D721Med (cell line): ENCODE measurements at regions not wholly inside any gene's neighbourhood (a gene's known extent, or its start where the extent isn't known, plus 50 kb on each side); places are given as distances from the start of the nearest gene placed in this dataset.

Experiments
- DNase-seq: peaks from one replicate; pipeline ENCODE4 v3.0.0; 2011; ENCODE audit warnings: low spot score; ENCODE audit not compliant: insufficient read length
- FAIRE-seq: peaks from 2 replicates; lab custom pipeline; 2011; peaks lifted over from hg19 to GRCh38; lab: Jason Lieb, UNC
- CTCF ChIP-seq: IDR thresholded peaks from 2 replicates; pipeline ENCODE4 v1.5.1; 2012; ENCODE audit warnings: mild to moderate bottlenecking, control low read depth; ENCODE audit not compliant: insufficient read depth; ENCODE audit errors: missing control alignments

DNA sequence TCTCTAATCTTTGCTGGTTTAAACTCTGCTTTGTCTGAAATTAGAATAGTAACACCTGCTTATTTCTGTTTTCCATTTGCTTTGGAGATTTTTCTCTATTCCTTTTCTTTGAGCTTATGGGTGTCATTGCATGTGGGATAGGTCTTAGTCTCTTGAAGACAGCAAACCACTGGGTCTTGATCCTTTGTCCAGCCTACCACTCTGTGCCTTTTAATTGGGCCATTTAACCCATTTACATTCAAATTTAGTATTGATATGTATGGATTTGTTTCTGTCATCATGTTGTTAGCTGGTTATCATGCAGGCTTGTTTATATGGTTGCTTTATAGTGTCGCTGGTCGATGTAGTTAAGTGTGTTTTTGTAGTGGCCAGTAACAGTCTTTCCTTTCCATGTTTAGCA lies 914.7 kb downstream of the MAT2B start:
- FAIRE-seq (no peak), DNase-seq (no peak)
- no peak for TF ChIP-seq CTCF

DNA sequence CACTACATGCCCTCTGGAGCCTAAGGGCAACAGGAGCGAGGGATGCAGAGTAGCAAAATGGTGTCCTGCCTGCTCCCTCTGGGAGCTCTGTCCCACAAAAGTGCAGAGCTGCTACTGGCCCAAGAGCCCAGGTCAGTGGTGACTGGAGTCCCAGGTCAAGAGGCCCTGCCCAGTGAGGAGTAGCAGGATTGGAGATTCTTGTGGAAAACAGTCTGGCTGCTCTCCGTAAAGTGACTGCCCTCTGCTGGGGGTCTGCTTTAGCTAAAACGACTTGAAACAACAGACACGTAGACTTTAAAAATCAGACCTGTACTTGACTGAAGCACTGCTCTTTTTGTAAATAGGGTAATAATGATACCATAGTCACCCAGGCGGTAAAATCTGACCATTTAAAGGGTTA lies 917.0 kb downstream of the MAT2B start:
- no peak for TF ChIP-seq CTCF
- DNase-seq, result no peak
- no peak for FAIRE-seq

DNA sequence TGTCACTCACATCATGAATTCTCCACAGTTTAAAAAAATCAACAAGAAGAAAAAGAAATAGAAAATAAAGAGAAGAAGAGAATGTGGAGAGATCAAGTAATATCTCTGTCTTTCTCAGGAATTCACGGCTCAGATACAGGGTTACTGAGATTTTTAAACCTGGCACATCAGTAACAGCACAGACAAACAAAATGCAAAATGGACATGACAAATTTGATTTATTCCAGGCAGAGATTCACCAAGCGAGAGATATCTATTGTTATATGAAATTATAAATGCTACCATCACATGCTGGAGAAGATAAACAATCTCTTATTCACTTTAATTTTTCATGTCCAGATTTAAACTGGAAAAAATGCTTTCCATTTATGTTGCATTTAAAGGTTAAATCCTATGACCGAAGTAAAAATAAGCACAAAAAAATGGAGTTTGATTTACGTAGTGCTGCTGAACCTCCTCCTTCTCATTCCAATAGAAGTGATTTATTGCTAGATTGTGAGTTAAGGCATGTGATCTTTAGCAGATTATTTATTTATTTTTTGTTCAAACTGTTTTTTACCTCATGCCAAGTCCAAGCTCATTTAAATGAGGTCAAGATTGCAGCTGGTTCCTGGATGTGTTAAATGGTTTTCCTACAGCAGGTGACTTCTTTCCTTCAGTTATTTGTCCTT lies 926.4 kb downstream of the MAT2B start:
- DNase-seq (no peak), FAIRE-seq (no peak)
- TF ChIP-seq CTCF, result no peak

GRCh38 chr5:164433106-164433870 lies 927.9 kb downstream of the MAT2B start:
- no peak for DNase-seq
- no peak for TF ChIP-seq CTCF
- no peak for FAIRE-seq

DNA sequence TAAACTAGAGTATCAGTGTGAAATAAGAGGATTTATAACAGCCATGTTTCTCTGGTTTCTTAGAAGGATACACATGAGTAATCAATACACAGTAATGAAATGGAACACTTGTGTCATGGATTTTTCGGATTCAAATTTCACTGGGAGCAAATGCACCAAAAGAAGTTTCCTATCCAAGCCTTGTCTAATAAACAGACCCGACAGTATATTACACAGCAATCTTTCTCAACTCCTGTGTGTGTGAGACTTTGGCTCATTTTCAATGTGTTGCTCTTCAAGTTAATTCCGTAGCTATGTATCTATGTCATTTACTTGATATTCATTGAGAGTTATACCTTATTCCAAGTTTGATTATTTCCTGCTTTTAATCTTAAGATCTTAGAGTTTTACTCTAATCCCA lies 930.2 kb downstream of the MAT2B start:
- TF ChIP-seq CTCF, result no peak
- FAIRE-seq, result no peak

DNA sequence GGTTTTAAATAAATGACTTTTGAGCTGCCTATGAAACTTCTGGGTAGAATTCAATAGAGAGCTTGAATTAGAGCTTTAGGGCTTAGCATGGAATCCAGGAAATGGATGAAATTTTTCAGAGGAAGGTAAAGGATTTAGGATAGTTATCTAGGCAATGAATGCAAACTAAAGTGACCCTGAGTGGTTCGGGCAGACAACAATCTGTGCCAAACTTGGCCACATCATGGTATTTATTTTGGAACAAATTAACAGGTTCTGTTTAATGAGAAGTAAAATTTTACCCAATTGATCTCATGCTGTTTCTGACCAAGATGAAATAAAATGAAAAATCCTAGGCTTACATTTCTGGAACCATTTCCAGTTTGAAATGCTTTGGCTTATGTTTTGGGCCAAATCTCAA lies 934.4 kb downstream of the MAT2B start:
- FAIRE-seq, result no peak
- DNase-seq, result no peak
- no peak for TF ChIP-seq CTCF

More for the DNA sequence above, 930.2 kb downstream of the MAT2B start:
- DNase-seq, result no peak

GRCh38 chr5:164449460-164449859 lies 944.0 kb downstream of the MAT2B start:
- no peak for TF ChIP-seq CTCF
- FAIRE-seq (no peak), DNase-seq (no peak)
